ENCODE measurements at regions not wholly inside any gene's neighbourhood (a gene's known extent, or its start where the extent isn't known, plus 50 kb on each side); places are given as distances from the start of the nearest gene placed in this dataset.

DNA sequence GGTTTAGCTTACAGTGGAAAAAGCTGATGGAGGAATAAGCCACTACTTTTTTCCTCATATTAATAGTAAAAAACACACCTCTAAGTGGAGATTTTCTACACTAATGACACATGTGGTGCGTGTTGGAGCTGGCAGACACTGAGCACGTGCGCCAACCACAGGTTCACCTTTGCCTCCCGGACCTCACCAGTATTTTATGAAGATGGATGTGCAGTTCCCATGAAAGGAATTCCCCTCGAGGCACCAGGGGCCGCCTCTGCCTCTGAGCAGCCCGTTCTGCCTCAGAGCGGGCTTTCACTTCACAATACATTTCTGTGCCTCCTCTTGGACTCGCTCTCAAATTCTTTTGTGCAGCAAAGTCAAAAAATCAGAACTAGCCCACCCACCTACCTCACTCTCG lies 477.5 kb upstream of the ADARB2 start:
- TF ChIP-seq, protein P1, sequence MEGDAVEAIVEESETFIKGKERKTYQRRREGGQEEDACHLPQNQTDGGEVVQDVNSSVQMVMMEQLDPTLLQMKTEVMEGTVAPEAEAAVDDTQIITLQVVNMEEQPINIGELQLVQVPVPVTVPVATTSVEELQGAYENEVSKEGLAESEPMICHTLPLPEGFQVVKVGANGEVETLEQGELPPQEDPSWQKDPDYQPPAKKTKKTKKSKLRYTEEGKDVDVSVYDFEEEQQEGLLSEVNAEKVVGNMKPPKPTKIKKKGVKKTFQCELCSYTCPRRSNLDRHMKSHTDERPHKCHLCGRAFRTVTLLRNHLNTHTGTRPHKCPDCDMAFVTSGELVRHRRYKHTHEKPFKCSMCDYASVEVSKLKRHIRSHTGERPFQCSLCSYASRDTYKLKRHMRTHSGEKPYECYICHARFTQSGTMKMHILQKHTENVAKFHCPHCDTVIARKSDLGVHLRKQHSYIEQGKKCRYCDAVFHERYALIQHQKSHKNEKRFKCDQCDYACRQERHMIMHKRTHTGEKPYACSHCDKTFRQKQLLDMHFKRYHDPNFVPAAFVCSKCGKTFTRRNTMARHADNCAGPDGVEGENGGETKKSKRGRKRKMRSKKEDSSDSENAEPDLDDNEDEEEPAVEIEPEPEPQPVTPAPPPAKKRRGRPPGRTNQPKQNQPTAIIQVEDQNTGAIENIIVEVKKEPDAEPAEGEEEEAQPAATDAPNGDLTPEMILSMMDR (conservative IDR thresholded peaks at IDR 0.05; ENCODE audit: low read depth, low read length), result no peak
- TF ChIP-seq RCOR1 (IDR thresholded peaks at IDR 0.05; ENCODE audit: insufficient replicate concordance, low read length) (no peak), POLR2A (IDR thresholded peaks at IDR 0.05; ENCODE audit: low read depth, low read length) (no peak), MAZ (IDR thresholded peaks at IDR 0.05; ENCODE audit: borderline replicate concordance, low read depth, low read length) (no peak), BHLHE40 (IDR thresholded peaks at IDR 0.05; ENCODE audit: low read depth, low read length) (no peak), CEBPB (IDR thresholded peaks at IDR 0.05; ENCODE audit: low read depth, low read length) (no peak), NFE2L2 (IDR thresholded peaks at IDR 0.05; ENCODE audit: low read depth, low read length) (no peak), MXI1 (IDR thresholded peaks at IDR 0.05; ENCODE audit: borderline replicate concordance, low read depth, low read length) (no peak), RAD21 (IDR thresholded peaks at IDR 0.05; ENCODE audit: low read length) (no peak), MAFK (IDR thresholded peaks at IDR 0.05; ENCODE audit: low read depth, low read length) (no peak), SMC3 (IDR thresholded peaks at IDR 0.05; ENCODE audit: low read depth, low read length) (no peak), FOS (IDR thresholded peaks at IDR 0.05; ENCODE audit: low read depth, low read length) (no peak)
- TF ChIP-seq, protein P2, sequence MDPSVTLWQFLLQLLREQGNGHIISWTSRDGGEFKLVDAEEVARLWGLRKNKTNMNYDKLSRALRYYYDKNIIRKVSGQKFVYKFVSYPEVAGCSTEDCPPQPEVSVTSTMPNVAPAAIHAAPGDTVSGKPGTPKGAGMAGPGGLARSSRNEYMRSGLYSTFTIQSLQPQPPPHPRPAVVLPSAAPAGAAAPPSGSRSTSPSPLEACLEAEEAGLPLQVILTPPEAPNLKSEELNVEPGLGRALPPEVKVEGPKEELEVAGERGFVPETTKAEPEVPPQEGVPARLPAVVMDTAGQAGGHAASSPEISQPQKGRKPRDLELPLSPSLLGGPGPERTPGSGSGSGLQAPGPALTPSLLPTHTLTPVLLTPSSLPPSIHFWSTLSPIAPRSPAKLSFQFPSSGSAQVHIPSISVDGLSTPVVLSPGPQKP (IDR thresholded peaks at IDR 0.05; ENCODE audit: borderline replicate concordance, low read depth, low read length), result no peak
- TF ChIP-seq, protein P3, sequence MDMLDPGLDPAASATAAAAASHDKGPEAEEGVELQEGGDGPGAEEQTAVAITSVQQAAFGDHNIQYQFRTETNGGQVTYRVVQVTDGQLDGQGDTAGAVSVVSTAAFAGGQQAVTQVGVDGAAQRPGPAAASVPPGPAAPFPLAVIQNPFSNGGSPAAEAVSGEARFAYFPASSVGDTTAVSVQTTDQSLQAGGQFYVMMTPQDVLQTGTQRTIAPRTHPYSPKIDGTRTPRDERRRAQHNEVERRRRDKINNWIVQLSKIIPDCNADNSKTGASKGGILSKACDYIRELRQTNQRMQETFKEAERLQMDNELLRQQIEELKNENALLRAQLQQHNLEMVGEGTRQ (IDR thresholded peaks at IDR 0.05; ENCODE audit: low read depth, low read length), result no peak
